ENCODE measurements at regions not wholly inside any gene's neighbourhood (a gene's known extent, or its start where the extent isn't known, plus 50 kb on each side); places are given as distances from the start of the nearest gene placed in this dataset.
"Not testable (repeated sequence)": the region's sequence is repeated elsewhere in the genome, so short reads cannot be mapped to it uniquely, and the experiment has no call there.

DNA sequence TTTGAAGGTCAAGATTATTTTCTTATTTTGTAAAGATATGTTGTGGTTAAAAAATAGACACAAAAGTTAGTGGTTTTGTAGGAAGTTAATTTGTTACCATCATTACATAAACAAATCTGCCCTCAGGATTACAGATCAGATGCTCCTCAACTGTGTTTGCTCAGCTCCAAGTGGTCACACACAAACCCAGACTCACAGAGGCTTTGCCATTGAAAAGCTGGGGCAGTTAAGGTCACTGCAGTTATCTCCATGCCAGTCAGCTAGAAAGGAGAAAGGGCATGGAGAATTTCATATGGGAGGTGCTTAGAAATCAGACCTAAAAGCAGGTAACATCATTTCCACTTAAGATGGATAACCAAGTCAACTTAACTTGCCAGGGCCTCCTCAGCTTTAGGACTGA is 825.7 kb upstream of the GBE1 start:
- H3K4me1 ChIP-seq, result no peaks in the 10 kb centered on the region
- H3K36me3 ChIP-seq (ENCODE audit: low read depth, missing control alignments), result no peaks in the 10 kb centered on the region
- H3K27me3 ChIP-seq, result no peaks in the 10 kb centered on the region
- TF ChIP-seq, protein P1, sequence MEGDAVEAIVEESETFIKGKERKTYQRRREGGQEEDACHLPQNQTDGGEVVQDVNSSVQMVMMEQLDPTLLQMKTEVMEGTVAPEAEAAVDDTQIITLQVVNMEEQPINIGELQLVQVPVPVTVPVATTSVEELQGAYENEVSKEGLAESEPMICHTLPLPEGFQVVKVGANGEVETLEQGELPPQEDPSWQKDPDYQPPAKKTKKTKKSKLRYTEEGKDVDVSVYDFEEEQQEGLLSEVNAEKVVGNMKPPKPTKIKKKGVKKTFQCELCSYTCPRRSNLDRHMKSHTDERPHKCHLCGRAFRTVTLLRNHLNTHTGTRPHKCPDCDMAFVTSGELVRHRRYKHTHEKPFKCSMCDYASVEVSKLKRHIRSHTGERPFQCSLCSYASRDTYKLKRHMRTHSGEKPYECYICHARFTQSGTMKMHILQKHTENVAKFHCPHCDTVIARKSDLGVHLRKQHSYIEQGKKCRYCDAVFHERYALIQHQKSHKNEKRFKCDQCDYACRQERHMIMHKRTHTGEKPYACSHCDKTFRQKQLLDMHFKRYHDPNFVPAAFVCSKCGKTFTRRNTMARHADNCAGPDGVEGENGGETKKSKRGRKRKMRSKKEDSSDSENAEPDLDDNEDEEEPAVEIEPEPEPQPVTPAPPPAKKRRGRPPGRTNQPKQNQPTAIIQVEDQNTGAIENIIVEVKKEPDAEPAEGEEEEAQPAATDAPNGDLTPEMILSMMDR (IDR thresholded peaks at IDR 0.05), result no peak
- TF ChIP-seq POLR2A (IDR thresholded peaks at IDR 0.05), result no peak
- intact Hi-C loops (cut with DNase I; ENCODE audit: low total_unique reads), result no loop called here
- no peaks in the 10 kb centered on the region for H3K9me3 ChIP-seq
- no peak for DNase-seq
- no peak overlapping the region for H3K4me3 ChIP-seq
- no peak overlapping the region for H3K27ac ChIP-seq

DNA sequence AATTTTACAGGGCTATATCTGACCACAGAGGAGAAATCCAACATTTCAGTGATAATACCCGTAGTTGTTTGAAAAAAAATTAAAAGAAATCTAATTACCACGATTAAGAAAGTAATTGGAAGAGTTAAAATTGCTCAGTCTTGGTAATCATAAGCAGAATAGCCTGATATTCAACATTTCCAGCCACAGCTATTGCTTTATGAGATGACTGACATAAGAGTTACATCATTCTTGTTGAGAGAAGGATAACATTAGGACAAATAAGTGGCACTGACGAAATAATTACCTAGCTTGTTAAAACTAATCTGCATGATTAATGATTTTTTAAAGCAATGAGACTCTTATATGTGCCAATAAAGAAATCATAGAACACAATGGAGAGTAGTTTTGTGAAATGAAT is 825.0 kb upstream of the GBE1 start:
- Histone ChIP-seq H3K36me3 (ENCODE audit: low read depth, missing control alignments) (no peaks in the 10 kb centered on the region), H3K27me3 (no peaks in the 10 kb centered on the region), H3K27ac (no peak overlapping the region), H3K4me1 (no peaks in the 10 kb centered on the region), H3K9me3 (no peaks in the 10 kb centered on the region), H3K4me3 (no peak overlapping the region)
- DNase-seq, result no peak
- TF ChIP-seq POLR2A (IDR thresholded peaks at IDR 0.05), result no peak
- TF ChIP-seq, protein P1 (IDR thresholded peaks at IDR 0.05), result no peak
- 50 to 58% methylated on average over 3 of the region's 3 CpGs for WGBS, 2 donors
- intact Hi-C loops (cut with DNase I; ENCODE audit: low total_unique reads), result no loop called here

DNA sequence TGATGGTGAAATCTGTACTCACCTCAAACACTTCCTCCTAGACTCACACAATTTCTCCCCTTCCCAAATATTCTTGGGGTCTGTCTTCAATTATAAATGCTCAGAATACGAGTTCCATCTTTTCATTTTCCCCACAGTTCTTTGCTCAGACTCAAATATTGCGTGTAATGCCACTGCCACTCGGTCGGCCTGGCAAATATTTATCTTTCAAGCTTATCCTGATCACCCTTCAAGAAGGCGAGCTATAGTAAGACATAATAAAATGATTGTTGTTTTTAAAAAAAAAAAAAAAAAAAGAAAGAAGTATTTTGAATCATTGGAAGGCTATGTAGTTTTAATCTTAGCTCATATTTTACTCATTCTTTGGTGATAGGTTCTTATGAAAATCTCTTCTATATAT is 824.6 kb upstream of the GBE1 start:
- WGBS, 2 donors, result 38 to 80% methylated on average over 5 of the region's 5 CpGs
- not testable (repeated sequence) for H3K27ac ChIP-seq, H3K4me3 ChIP-seq

DNA sequence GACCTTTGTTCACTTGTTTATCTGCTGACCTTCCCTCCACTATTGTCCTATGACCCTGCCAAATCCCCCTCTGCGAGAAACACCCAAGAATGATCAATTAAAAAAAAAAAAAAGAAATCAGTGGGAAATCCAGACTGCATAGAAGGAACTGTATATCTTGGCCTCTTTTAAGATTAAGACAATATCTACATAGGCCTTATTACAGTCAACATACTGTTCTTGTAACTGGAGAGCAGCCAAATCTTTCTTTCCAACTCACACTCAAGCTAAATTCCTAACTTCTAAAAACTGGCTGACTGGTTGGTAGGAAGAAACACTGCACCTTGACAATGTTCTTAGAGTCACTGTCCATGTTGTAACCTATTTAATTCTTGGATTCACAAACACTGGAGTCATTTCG is 824.1 kb upstream of the GBE1 start:
- H3K4me3 ChIP-seq; H3K4me1 ChIP-seq; intact Hi-C loops (cut with DNase I; ENCODE audit: low total_unique reads); H3K27me3 ChIP-seq; H3K27ac ChIP-seq; DNase-seq; H3K9me3 ChIP-seq; H3K36me3 ChIP-seq (ENCODE audit: low read depth, missing control alignments): not testable (repeated sequence)
- 43 to 49% methylated on average over 2 of the region's 2 CpGs for WGBS, 2 donors

More for the DNA sequence above, 824.6 kb upstream of the GBE1 start:
- intact Hi-C loops (cut with DNase I; ENCODE audit: low total_unique reads); H3K27me3 ChIP-seq; DNase-seq; H3K9me3 ChIP-seq; H3K4me1 ChIP-seq; H3K36me3 ChIP-seq (ENCODE audit: low read depth, missing control alignments): not testable (repeated sequence)

DNA sequence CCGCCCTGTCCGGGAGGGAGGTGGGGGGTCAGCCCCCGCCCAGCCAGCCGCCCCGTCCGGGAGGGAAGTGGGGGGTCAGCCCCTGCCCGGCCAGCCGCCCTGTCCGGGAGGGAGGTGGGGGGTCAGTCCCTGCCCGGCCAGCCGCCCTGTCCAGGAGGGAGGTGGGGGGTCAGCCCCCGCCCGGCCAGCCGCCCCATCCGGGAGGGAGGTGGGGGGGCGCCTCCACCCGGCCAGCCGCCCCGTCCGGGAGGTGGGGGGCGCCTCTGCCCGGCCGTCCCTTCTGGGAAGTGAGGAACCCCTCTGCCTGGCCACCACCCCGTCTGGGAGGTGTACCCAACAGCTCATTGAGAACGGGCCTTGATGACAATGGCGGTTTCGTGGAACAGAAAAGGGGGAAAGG is 823.4 kb upstream of the GBE1 start:
- H3K4me3 ChIP-seq, result peak overlapping the region in 1 of 2 donors; percentile 39
- DNase-seq; H3K36me3 ChIP-seq (ENCODE audit: low read depth, missing control alignments); H3K4me1 ChIP-seq; intact Hi-C loops (cut with DNase I; ENCODE audit: low total_unique reads); H3K27me3 ChIP-seq; H3K27ac ChIP-seq; H3K9me3 ChIP-seq: not testable (repeated sequence)
- WGBS, 2 donors, result 73% methylated on average over 11 of the region's 27 CpGs; no CpG with 5 or more reads in 1 of the 2 donors

DNA sequence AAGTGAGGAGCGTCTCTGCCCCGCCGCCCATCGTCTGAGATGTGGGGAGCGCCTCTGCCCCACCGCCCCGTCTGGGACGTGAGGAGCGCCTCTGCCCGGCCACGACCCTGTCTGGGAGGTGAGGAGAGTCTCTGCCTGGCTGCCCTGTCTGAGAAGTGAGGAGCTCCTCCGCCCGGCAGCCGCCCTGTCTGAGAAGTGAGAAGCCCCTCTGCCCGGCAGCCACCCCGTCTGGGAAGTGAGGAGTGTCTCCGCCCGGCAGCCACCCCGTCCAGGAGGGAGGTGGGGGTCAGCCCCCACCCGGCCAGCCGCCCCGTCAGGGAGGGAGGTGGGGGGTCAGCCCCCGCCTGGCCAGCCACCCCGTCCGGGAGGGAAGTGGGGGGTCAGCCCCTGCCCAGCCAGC is 823.0 kb upstream of the GBE1 start:
- H3K4me1 ChIP-seq; H3K27me3 ChIP-seq; DNase-seq; intact Hi-C loops (cut with DNase I; ENCODE audit: low total_unique reads); H3K9me3 ChIP-seq; H3K36me3 ChIP-seq (ENCODE audit: low read depth, missing control alignments); H3K27ac ChIP-seq: not testable (repeated sequence)
- peak overlapping the region in 1 of 2 donors; percentile 39 for H3K4me3 ChIP-seq
- 67% methylated on average over 25 of the region's 25 CpGs; no CpG with 5 or more reads in 1 of the 2 donors for WGBS, 2 donors

DNA sequence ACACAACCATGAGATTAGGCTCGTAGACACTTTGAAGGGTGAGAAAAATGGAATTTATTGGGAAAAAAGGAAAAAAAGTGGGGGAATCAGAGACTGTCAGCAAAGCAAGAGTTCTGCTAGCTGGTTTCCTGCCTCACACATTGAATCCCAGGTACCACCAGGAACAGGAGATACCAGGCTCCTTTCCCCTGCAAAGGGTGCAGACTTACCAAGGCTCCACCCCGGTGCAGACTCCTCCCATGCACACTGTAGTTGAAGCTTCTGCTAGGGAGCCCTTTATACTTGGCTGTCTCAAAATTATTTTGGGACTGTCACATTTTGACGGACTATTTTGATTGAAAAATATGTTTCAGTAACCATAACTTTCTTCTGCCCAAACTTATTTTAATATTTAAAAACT is 819.9 kb upstream of the GBE1 start:
- TF ChIP-seq, protein P1 (IDR thresholded peaks at IDR 0.05), result no peak
- TF ChIP-seq POLR2A (IDR thresholded peaks at IDR 0.05), result no peak
- intact Hi-C loops (cut with DNase I; ENCODE audit: low total_unique reads), result no loop called here
- WGBS, 2 donors, result 75 to 85% methylated on average over 3 of the region's 3 CpGs
- no peak for DNase-seq
- no peaks in the 10 kb centered on the region for H3K9me3 ChIP-seq
- no peaks in the 10 kb centered on the region for H3K4me1 ChIP-seq
- no peak overlapping the region for H3K4me3 ChIP-seq
- H3K36me3 ChIP-seq (ENCODE audit: low read depth, missing control alignments), result no peaks in the 10 kb centered on the region
- H3K27me3 ChIP-seq, result no peaks in the 10 kb centered on the region
- no peak overlapping the region for H3K27ac ChIP-seq

Measured in testis (tissue), 2 donors.